ENCODE measurements at regions not wholly inside any gene's neighbourhood (a gene's known extent, or its start where the extent isn't known, plus 50 kb on each side); places are given as distances from the start of the nearest gene placed in this dataset.

DNA sequence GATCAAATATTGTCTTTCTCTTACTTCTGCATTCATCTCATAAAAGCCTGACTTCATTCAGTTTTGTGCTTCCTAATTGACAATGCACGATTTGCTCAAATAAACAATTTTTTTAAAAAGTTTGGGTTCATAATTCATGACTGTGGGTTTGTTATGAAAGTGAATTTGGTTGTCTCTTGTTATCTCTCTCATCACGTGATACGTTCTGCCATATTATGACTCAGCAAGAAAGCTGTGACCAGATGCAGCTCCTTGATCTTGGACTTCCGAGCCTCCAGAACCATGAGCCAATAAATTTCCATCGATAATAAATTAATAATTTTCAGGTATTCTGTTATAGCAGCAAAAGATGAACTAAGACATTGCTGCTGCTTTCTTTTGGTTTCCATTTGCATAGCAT lies 156.5 kb upstream of the LRATD1 start:
- intact Hi-C loops (cut with micrococcal nuclease; ENCODE audit: unreplicated experiment) (no loop called here), in situ Hi-C loops (cut with MboI) (no loop called here)
- H3K27me3 ChIP-seq (replicated peaks in 1 of 2; ENCODE audit: control insufficient read depth in 2 of 2, insufficient read depth in 2 of 2, low read length in 1 of 2) = no peaks in the 10 kb centered on the region
- no peak overlapping the region for H3K4me2 ChIP-seq (ENCODE audit: control insufficient read depth, insufficient read depth)
- no peak overlapping the region for H3K27ac ChIP-seq (ENCODE audit: control insufficient read depth, insufficient read depth)
- no TSS peak for BruUV-seq (replicated peaks)
- ChIA-PET POLR2A (no interaction called here), CTCF (no interaction called here), SMC1A (ENCODE audit: uncharacterized antibody, unreplicated experiment) (interaction anchor here (0.9 kb wide), 1 partner anchor 576 kb away, joined by 4 read pairs; no protein-coding TSS in a partner anchor), RAD21 (ENCODE audit: unreplicated experiment) (interaction anchor here (1.6 kb wide), 1 partner anchor 55 kb away, joined by 3 read pairs; no protein-coding TSS in a partner anchor)
- FAIRE-seq = no peak
- no peak overlapping the region for H3K4me3 ChIP-seq
- TF ChIP-seq RAD51 (IDR thresholded peaks at IDR 0.05) (peak; percentile 43; the same call in 1 of the 2 replicates), BHLHE40 (IDR thresholded peaks at IDR 0.05; ENCODE audit: borderline replicate concordance in 1 of 2, low read depth in 2 of 2, low read length in 1 of 2) (no peak)
- no peaks in the 10 kb centered on the region for H3K9me3 ChIP-seq (replicated peaks; ENCODE audit: control insufficient read depth, insufficient read depth, low read length)
- WGBS (ENCODE audit: insufficient coverage, insufficient replicate concordance, low lambda C conversion rate, missing lambda C conversion rate) = 32% methylated on average over 5 of the region's 5 CpGs
- H3K79me2 ChIP-seq (ENCODE audit: control insufficient read depth, insufficient read depth, low read length) = no peaks in the 10 kb centered on the region
- H2AFZ ChIP-seq (ENCODE audit: control insufficient read depth, low read depth, low read length) = no peak overlapping the region
- H3K9ac ChIP-seq (ENCODE audit: control insufficient read depth, insufficient read depth, low read length) = no peak overlapping the region
- H4K20me1 ChIP-seq (ENCODE audit: control insufficient read depth, insufficient read depth) = no peaks in the 10 kb centered on the region
- H3K4me1 ChIP-seq (ENCODE audit: control insufficient read depth, insufficient read depth, low read length) = no peaks in the 10 kb centered on the region
- H3K36me3 ChIP-seq (ENCODE audit: control insufficient read depth in 2 of 2, insufficient read depth in 2 of 2, low read length in 1 of 2) = no peaks in the 10 kb centered on the region
- DNase-seq (ENCODE audit: low read depth, low spot score) = no peak
- ATAC-seq = no peak

DNA sequence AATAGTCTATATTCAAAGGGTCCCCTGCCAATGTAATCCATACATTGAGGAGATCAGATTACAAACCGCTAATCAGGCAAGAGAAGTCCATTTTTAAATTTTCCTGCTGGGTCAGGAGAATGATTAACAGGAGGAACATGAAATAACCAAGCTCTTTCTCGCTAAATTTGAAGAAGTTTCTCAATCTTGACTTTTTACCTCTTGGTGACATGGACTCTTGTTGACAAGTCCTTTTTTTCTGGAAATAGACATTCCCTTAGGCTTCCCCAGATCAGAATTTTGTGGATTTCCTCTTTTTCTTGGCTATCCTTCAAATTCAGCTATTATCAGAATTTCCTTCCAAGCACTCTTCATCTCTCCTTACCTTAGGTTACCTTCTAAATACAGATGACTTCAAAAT lies 153.0 kb upstream of the LRATD1 start:
- no peak overlapping the region for H3K4me2 ChIP-seq (ENCODE audit: control insufficient read depth, insufficient read depth)
- H3K4me1 ChIP-seq (ENCODE audit: control insufficient read depth, insufficient read depth, low read length) = no peaks in the 10 kb centered on the region
- no peaks in the 10 kb centered on the region for H3K36me3 ChIP-seq (ENCODE audit: control insufficient read depth in 2 of 2, insufficient read depth in 2 of 2, low read length in 1 of 2)
- no peaks in the 10 kb centered on the region for H3K27me3 ChIP-seq (replicated peaks in 1 of 2; ENCODE audit: control insufficient read depth in 2 of 2, insufficient read depth in 2 of 2, low read length in 1 of 2)
- ChIA-PET POLR2A (no interaction called here), SMC1A (ENCODE audit: uncharacterized antibody, unreplicated experiment) (interaction anchor here (1.8 to 2.2 kb wide), 2 partner anchors 14 to 94 kb away, joined by 4 to 9 read pairs; no protein-coding TSS in a partner anchor), RAD21 (ENCODE audit: unreplicated experiment) (interaction anchor here (0.6 to 1.0 kb wide), 2 partner anchors 94 to 278 kb away, joined by 4 to 5 read pairs; no protein-coding TSS in a partner anchor), CTCF (interaction anchor here (3.5 kb wide), 1 partner anchor 94 kb away, joined by 13 read pairs; no protein-coding TSS in a partner anchor)
- no TSS peak for BruUV-seq (replicated peaks)
- H3K27ac ChIP-seq (ENCODE audit: control insufficient read depth, insufficient read depth) = no peak overlapping the region
- in situ Hi-C loops (cut with MboI) = no loop called here
- H3K9me3 ChIP-seq (replicated peaks; ENCODE audit: control insufficient read depth, insufficient read depth, low read length) = no peaks in the 10 kb centered on the region
- no peak for FAIRE-seq
- no peak overlapping the region for H3K9ac ChIP-seq (ENCODE audit: control insufficient read depth, insufficient read depth, low read length)
- no peak overlapping the region for H2AFZ ChIP-seq (ENCODE audit: control insufficient read depth, low read depth, low read length)
- H3K4me3 ChIP-seq = no peak overlapping the region
- intact Hi-C loops (cut with micrococcal nuclease; ENCODE audit: unreplicated experiment) = no loop called here
- TF ChIP-seq CEBPB (IDR thresholded peaks at IDR 0.05; ENCODE audit: borderline replicate concordance in 1 of 2, low read depth in 2 of 2, low read length in 2 of 2) (no peak), RELA (IDR thresholded peaks at IDR 0.05; ENCODE audit: borderline replicate concordance, partially characterized antibody) (no peak), ASH2L (IDR thresholded peaks at IDR 0.05; ENCODE audit: borderline replicate concordance, low read depth) (no peak), MTA2 (IDR thresholded peaks at IDR 0.05; ENCODE audit: low read depth) (no peak)
- TF ChIP-seq, protein P1, sequence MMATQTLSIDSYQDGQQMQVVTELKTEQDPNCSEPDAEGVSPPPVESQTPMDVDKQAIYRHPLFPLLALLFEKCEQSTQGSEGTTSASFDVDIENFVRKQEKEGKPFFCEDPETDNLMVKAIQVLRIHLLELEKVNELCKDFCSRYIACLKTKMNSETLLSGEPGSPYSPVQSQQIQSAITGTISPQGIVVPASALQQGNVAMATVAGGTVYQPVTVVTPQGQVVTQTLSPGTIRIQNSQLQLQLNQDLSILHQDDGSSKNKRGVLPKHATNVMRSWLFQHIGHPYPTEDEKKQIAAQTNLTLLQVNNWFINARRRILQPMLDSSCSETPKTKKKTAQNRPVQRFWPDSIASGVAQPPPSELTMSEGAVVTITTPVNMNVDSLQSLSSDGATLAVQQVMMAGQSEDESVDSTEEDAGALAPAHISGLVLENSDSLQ (IDR thresholded peaks at IDR 0.05) = no peak
- 0% methylated on average over 2 of the region's 2 CpGs for WGBS (ENCODE audit: insufficient coverage, insufficient replicate concordance, low lambda C conversion rate, missing lambda C conversion rate)
- H4K20me1 ChIP-seq (ENCODE audit: control insufficient read depth, insufficient read depth) = no peaks in the 10 kb centered on the region
- no peak for DNase-seq (ENCODE audit: low read depth, low spot score)
- no peaks in the 10 kb centered on the region for H3K79me2 ChIP-seq (ENCODE audit: control insufficient read depth, insufficient read depth, low read length)
- no peak for ATAC-seq
